PC-3 (cell line): ENCODE measurements at regions not wholly inside any gene's neighbourhood (a gene's known extent, or its start where the extent isn't known, plus 50 kb on each side); places are given as distances from the start of the nearest gene placed in this dataset.

Experiments used
- CTCF ChIP-seq: fragments of 300-600 bp; sonication (generic); conservative IDR thresholded peaks from 2 replicates; pipeline ENCODE4 v1.5.1; 2017; ENCODE audit warnings: antibody characterized with exemption, low read depth, mild to moderate bottlenecking, low read length
- EZH2 ChIP-seq: fragments of 300-600 bp; sonication (generic); IDR thresholded peaks from one replicate; pipeline ENCODE4 v1.6.1; 2017; ENCODE audit warnings: antibody characterized with exemption, mild to moderate bottlenecking, low read length; ENCODE audit not compliant: unreplicated experiment

- no peak for TF ChIP-seq EZH2
- no peak for TF ChIP-seq CTCF
These were observed 64.4 kb upstream of the PRICKLE2 start for GRCh38 chr3:64289622-64290021.
